ENCODE measurements at regions not wholly inside any gene's neighbourhood (a gene's known extent, or its start where the extent isn't known, plus 50 kb on each side); places are given as distances from the start of the nearest gene placed in this dataset.

DNA sequence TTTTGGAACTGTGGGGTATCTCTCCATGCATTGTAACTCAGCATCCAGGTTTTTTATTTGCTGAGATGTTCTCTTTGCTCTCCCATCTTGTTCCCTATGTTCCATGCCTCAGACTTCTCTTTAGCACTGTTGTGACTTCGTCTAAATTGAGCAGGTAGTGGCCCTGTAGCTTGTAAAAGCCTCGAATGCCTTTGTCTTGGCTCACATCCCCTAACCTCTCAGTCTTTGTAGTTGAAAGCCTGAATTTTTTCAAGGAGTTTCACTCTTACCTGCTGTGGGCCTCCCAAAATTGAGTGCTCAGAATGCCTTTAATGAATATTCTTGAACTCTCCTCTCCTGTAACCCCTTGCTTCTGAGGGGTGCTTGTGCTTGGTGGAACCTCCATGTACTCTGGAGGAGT is 1137.3 kb downstream of the REEP3 start:
- no peak overlapping the region for H3K4me3 Mint-ChIP-seq
- H3F3A ChIP-seq (ENCODE audit: low read depth), result no peaks in the 10 kb centered on the region
- H3K36me3 Mint-ChIP-seq, result no peaks in the 10 kb centered on the region
- no peak overlapping the region for H3K9ac ChIP-seq
- no peaks in the 10 kb centered on the region for H3K4me1 ChIP-seq
- no peaks in the 10 kb centered on the region for H3K9me3 ChIP-seq (ENCODE audit: low read depth)
- H3K4me1 Mint-ChIP-seq, result no peaks in the 10 kb centered on the region
- no peaks in the 10 kb centered on the region for H3K79me2 ChIP-seq (ENCODE audit: low read depth)
- no peaks in the 10 kb centered on the region for H3K36me3 ChIP-seq
- H3K27me3 ChIP-seq, result no peaks in the 10 kb centered on the region
- DNase-seq (ENCODE audit: low spot score), result no peak
- no peak overlapping the region for H3K27ac Mint-ChIP-seq
- H3K27me3 Mint-ChIP-seq (ENCODE audit: insufficient read depth, low read depth), result no peaks in the 10 kb centered on the region
- peak overlapping the region; percentile 60 for H2AFZ ChIP-seq (replicated peaks)
- no peak overlapping the region for H3K4me3 ChIP-seq
- TF ChIP-seq, protein P1, sequence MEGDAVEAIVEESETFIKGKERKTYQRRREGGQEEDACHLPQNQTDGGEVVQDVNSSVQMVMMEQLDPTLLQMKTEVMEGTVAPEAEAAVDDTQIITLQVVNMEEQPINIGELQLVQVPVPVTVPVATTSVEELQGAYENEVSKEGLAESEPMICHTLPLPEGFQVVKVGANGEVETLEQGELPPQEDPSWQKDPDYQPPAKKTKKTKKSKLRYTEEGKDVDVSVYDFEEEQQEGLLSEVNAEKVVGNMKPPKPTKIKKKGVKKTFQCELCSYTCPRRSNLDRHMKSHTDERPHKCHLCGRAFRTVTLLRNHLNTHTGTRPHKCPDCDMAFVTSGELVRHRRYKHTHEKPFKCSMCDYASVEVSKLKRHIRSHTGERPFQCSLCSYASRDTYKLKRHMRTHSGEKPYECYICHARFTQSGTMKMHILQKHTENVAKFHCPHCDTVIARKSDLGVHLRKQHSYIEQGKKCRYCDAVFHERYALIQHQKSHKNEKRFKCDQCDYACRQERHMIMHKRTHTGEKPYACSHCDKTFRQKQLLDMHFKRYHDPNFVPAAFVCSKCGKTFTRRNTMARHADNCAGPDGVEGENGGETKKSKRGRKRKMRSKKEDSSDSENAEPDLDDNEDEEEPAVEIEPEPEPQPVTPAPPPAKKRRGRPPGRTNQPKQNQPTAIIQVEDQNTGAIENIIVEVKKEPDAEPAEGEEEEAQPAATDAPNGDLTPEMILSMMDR (IDR thresholded peaks at IDR 0.05), result no peak
- TF ChIP-seq EZH2phosphoT487 (IDR thresholded peaks at IDR 0.05) (no peak), EZH2 (IDR thresholded peaks at IDR 0.05) (no peak)
- no peak overlapping the region for H3K4me2 ChIP-seq
- no peaks in the 10 kb centered on the region for H4K20me1 ChIP-seq (ENCODE audit: low read depth)
- no peaks in the 10 kb centered on the region for H3K9me3 Mint-ChIP-seq
- no peak overlapping the region for H3K27ac ChIP-seq

DNA sequence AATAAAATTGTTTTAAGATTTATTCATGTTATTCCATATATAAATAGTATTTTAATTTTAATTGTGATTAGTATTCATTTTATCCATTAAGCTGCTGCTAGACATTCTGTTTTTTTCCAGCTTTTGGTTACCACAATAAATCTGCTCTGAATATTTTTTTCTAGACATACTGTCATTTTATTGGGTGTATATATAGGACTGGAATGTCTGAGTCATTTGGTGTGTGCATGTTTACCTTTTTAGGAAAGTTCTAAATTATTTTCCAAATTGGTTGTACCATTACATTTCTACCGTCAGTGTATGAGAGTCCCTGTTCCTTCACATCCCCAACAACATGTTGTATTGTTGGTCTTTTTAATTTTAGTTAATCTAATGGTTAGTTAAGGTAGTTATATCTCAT is 1138.1 kb downstream of the REEP3 start:
- no peak overlapping the region for H2AFZ ChIP-seq (replicated peaks)
- no peak for DNase-seq (ENCODE audit: low spot score)
- H3K4me3 Mint-ChIP-seq, result no peak overlapping the region
- H3K27me3 ChIP-seq, result no peaks in the 10 kb centered on the region
- no peaks in the 10 kb centered on the region for H3K9me3 ChIP-seq (ENCODE audit: low read depth)
- H3K9me3 Mint-ChIP-seq, result no peaks in the 10 kb centered on the region
- no peaks in the 10 kb centered on the region for H3K36me3 ChIP-seq
- TF ChIP-seq, protein P1 (IDR thresholded peaks at IDR 0.05), result no peak
- H4K20me1 ChIP-seq (ENCODE audit: low read depth), result no peaks in the 10 kb centered on the region
- no peak overlapping the region for H3K27ac Mint-ChIP-seq
- no peaks in the 10 kb centered on the region for H3K79me2 ChIP-seq (ENCODE audit: low read depth)
- H3K4me1 Mint-ChIP-seq, result no peaks in the 10 kb centered on the region
- no peak overlapping the region for H3K9ac ChIP-seq
- no peaks in the 10 kb centered on the region for H3F3A ChIP-seq (ENCODE audit: low read depth)
- no peaks in the 10 kb centered on the region for H3K36me3 Mint-ChIP-seq
- no peaks in the 10 kb centered on the region for H3K4me1 ChIP-seq
- no peak overlapping the region for H3K4me2 ChIP-seq
- H3K27me3 Mint-ChIP-seq (ENCODE audit: insufficient read depth, low read depth), result no peaks in the 10 kb centered on the region
- H3K27ac ChIP-seq, result no peak overlapping the region
- no peak overlapping the region for H3K4me3 ChIP-seq

DNA sequence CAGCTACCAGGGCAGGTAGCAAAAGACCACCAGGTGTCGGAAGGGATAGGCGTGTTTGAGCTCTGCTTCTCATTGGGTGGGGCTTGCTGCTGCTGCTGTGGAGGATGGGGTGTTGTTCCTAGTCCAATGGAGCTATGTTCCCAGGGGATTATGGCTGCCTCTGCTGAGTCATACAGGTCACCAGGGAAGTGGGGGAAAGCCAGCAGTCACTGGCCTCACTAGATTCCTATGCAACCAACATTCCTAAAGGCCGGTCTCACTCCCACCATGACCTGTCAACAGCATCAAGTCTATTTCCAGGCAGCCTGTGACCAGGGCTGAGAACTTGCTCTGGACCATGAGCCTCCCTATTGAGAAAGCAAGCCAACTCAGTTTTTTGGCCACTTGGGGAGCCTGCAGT is 1160.8 kb downstream of the REEP3 start:
- Mint-ChIP-seq H3K27me3 (ENCODE audit: insufficient read depth, low read depth) (no peaks in the 10 kb centered on the region), H3K36me3 (no peaks in the 10 kb centered on the region), H3K4me1 (no peaks in the 10 kb centered on the region), H3K9me3 (peaks cover 10% of the 10 kb centered on the region), H3K4me3 (no peak overlapping the region), H3K27ac (no peak overlapping the region)
- no peak overlapping the region for H3K27ac ChIP-seq
- H3K4me1 ChIP-seq, result no peaks in the 10 kb centered on the region
- no peaks in the 10 kb centered on the region for H3K36me3 ChIP-seq
- no peaks in the 10 kb centered on the region for H4K20me1 ChIP-seq (ENCODE audit: low read depth)
- no peak overlapping the region for H3K9ac ChIP-seq
- peak overlapping the region; percentile 19 for H2AFZ ChIP-seq (replicated peaks)
- DNase-seq (ENCODE audit: low spot score), result no peak
- no peaks in the 10 kb centered on the region for H3K79me2 ChIP-seq (ENCODE audit: low read depth)
- TF ChIP-seq EZH2phosphoT487 (IDR thresholded peaks at IDR 0.05) (no peak), EZH2 (IDR thresholded peaks at IDR 0.05) (no peak)
- TF ChIP-seq, protein P1 (IDR thresholded peaks at IDR 0.05), result no peak
- H3K9me3 ChIP-seq (ENCODE audit: low read depth), result no peaks in the 10 kb centered on the region
- H3K4me2 ChIP-seq, result no peak overlapping the region
- no peaks in the 10 kb centered on the region for H3F3A ChIP-seq (ENCODE audit: low read depth)
- no peaks in the 10 kb centered on the region for H3K27me3 ChIP-seq
- no peak overlapping the region for H3K4me3 ChIP-seq

DNA sequence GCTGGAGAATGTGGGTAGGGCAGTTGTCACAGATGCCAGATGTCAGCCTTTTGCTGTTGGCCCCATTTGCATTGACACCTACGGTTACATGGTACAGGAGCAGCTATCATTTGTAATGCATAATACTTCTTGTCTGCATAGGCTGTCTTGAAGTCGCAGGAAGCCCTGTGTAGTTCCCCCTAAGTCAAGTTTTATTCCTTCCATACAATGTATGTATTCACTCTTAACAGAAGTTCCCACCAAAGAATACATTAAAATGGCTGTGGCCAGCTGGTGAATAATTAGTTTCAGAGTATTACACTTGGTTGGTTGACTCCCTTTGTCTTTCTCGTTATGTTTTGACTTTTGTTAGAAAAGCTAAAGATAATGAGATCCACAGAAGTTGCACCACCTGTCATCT is 1169.0 kb downstream of the REEP3 start:
- Mint-ChIP-seq H3K4me1 (peaks cover 12% of the 10 kb centered on the region), H3K27ac (no peak overlapping the region)
- H3K27me3 ChIP-seq, result no peaks in the 10 kb centered on the region

More for the DNA sequence above, 1169.0 kb downstream of the REEP3 start:
- no peak overlapping the region for H2AFZ ChIP-seq (replicated peaks)
- no peaks in the 10 kb centered on the region for H3F3A ChIP-seq (ENCODE audit: low read depth)
- no peaks in the 10 kb centered on the region for H3K79me2 ChIP-seq (ENCODE audit: low read depth)
- no peak overlapping the region for H3K4me3 ChIP-seq
- Mint-ChIP-seq H3K27me3 (ENCODE audit: insufficient read depth, low read depth) (no peaks in the 10 kb centered on the region), H3K9me3 (no peaks in the 10 kb centered on the region), H3K36me3 (no peaks in the 10 kb centered on the region), H3K4me3 (no peak overlapping the region)
- TF ChIP-seq EZH2 (IDR thresholded peaks at IDR 0.05), result no peak
- TF ChIP-seq, protein P1 (IDR thresholded peaks at IDR 0.05), result no peak
- TF ChIP-seq EZH2phosphoT487 (IDR thresholded peaks at IDR 0.05), result no peak
- H3K27ac ChIP-seq, result no peak overlapping the region
- no peaks in the 10 kb centered on the region for H4K20me1 ChIP-seq (ENCODE audit: low read depth)
- no peak overlapping the region for H3K4me2 ChIP-seq
- no peaks in the 10 kb centered on the region for H3K9me3 ChIP-seq (ENCODE audit: low read depth)
- no peak overlapping the region for H3K9ac ChIP-seq
- H3K4me1 ChIP-seq, result no peaks in the 10 kb centered on the region
- DNase-seq (ENCODE audit: low spot score), result peak; percentile 2
- H3K36me3 ChIP-seq, result no peaks in the 10 kb centered on the region

All from neural progenitor cell (in vitro differentiated cells).